ENCODE measurements at regions not wholly inside any gene's neighbourhood (a gene's known extent, or its start where the extent isn't known, plus 50 kb on each side); places are given as distances from the start of the nearest gene placed in this dataset.

DNA sequence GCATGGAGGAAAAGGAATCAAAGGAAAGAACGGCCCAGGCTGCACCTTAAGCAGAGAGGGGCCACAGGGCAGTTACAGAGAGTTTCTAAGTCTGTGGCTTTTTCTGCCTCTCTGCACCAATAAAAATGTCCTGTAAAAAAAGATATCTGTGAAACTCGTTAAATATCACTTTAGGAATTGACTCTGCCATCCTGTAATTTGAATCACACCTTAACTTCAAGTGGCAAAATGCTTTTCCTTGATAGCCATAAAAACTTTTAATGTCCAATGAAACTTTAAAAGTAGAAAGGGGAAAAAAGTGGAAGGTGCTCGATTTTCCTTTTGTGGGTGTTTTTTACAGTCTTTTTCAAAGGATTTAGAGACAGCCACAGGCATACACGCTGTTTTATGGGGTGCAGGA, 255.7 kb downstream of the ARRDC4 start:
- no peaks in the 10 kb centered on the region for H3K27me3 ChIP-seq (replicated peaks; ENCODE audit: control insufficient read depth, insufficient read depth, low read length)
- H3K4me1 ChIP-seq: no peaks in the 10 kb centered on the region
- H3K9me3 Mint-ChIP-seq (ENCODE audit: unreplicated experiment): no peaks in the 10 kb centered on the region
- DNase-seq: no peak
- H3K4me3 ChIP-seq (ENCODE audit: low read depth, low read length): no peak overlapping the region
- ChIA-PET CTCF (no interaction called here), POLR2A (no interaction called here)
- no peak overlapping the region for H3K4me3 Mint-ChIP-seq (ENCODE audit: unreplicated experiment)
- intact Hi-C loops (cut with micrococcal nuclease; ENCODE audit: unreplicated experiment): loop anchor here (10.0 kb wide), 1 partner anchor 69 kb away; no protein-coding TSS in a partner anchor
- H3K4me1 Mint-ChIP-seq (ENCODE audit: low read depth, unreplicated experiment): no peaks in the 10 kb centered on the region
- no peak overlapping the region for H3K27ac Mint-ChIP-seq (ENCODE audit: unreplicated experiment)
- TF ChIP-seq, protein P1, sequence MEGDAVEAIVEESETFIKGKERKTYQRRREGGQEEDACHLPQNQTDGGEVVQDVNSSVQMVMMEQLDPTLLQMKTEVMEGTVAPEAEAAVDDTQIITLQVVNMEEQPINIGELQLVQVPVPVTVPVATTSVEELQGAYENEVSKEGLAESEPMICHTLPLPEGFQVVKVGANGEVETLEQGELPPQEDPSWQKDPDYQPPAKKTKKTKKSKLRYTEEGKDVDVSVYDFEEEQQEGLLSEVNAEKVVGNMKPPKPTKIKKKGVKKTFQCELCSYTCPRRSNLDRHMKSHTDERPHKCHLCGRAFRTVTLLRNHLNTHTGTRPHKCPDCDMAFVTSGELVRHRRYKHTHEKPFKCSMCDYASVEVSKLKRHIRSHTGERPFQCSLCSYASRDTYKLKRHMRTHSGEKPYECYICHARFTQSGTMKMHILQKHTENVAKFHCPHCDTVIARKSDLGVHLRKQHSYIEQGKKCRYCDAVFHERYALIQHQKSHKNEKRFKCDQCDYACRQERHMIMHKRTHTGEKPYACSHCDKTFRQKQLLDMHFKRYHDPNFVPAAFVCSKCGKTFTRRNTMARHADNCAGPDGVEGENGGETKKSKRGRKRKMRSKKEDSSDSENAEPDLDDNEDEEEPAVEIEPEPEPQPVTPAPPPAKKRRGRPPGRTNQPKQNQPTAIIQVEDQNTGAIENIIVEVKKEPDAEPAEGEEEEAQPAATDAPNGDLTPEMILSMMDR (IDR thresholded peaks at IDR 0.05; ENCODE audit: insufficient read depth in 1 of 2, low read depth in 1 of 2, low read length in 1 of 2, severe bottlenecking in 1 of 2, unreplicated experiment in 1 of 2): no peak
- no peaks in the 10 kb centered on the region for H3K9me3 ChIP-seq
- no peaks in the 10 kb centered on the region for H3K36me3 ChIP-seq (ENCODE audit: control insufficient read depth, insufficient read depth, low read length)
- no peaks in the 10 kb centered on the region for H3K36me3 Mint-ChIP-seq (ENCODE audit: insufficient read depth, unreplicated experiment)
- H3K27me3 Mint-ChIP-seq (ENCODE audit: insufficient read depth, unreplicated experiment): peaks cover 7% of the 10 kb centered on the region
- BruUV-seq (replicated peaks): no TSS peak

DNA sequence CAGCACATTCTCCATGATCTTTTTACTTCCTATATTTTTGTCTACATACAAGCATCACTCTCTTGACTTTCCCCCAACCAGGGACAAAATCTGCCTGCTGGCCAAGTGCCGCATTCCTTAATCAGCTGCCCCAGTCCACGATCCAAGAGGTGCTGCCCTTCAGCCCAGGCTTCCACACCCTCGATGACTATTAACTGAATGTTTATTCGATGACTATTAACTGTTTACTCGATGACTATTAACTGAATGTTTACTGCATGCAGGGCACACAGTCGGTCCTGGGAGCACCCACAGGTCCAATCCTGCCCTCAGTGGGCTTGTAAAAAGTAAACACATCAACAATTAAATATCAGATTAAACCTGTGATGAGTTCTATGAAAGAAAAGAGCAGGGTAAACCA, 256.9 kb downstream of the ARRDC4 start:
- TF ChIP-seq, protein P1 (IDR thresholded peaks at IDR 0.05; ENCODE audit: insufficient read depth in 1 of 2, low read depth in 1 of 2, low read length in 1 of 2, severe bottlenecking in 1 of 2, unreplicated experiment in 1 of 2): no peak
- intact Hi-C loops (cut with micrococcal nuclease; ENCODE audit: unreplicated experiment): loop anchor here (10.0 kb wide), 1 partner anchor 67 kb away; no protein-coding TSS in a partner anchor
- POLR2A ChIA-PET: no interaction called here
- H3K4me1 Mint-ChIP-seq (ENCODE audit: low read depth, unreplicated experiment): no peaks in the 10 kb centered on the region
- no peak for DNase-seq
- Histone ChIP-seq H3K27me3 (replicated peaks; ENCODE audit: control insufficient read depth, insufficient read depth, low read length) (no peaks in the 10 kb centered on the region), H3K9me3 (no peaks in the 10 kb centered on the region), H3K4me3 (ENCODE audit: low read depth, low read length) (no peak overlapping the region), H3K4me1 (no peaks in the 10 kb centered on the region), H3K36me3 (ENCODE audit: control insufficient read depth, insufficient read depth, low read length) (no peaks in the 10 kb centered on the region)
- no TSS peak for BruUV-seq (replicated peaks)
- H3K27me3 Mint-ChIP-seq (ENCODE audit: insufficient read depth, unreplicated experiment): peaks cover 7% of the 10 kb centered on the region
- CTCF ChIA-PET: no interaction called here
- H3K4me3 Mint-ChIP-seq (ENCODE audit: unreplicated experiment): no peak overlapping the region
- H3K27ac Mint-ChIP-seq (ENCODE audit: unreplicated experiment): no peak overlapping the region
- no peaks in the 10 kb centered on the region for H3K9me3 Mint-ChIP-seq (ENCODE audit: unreplicated experiment)
- H3K36me3 Mint-ChIP-seq (ENCODE audit: insufficient read depth, unreplicated experiment): no peaks in the 10 kb centered on the region

DNA sequence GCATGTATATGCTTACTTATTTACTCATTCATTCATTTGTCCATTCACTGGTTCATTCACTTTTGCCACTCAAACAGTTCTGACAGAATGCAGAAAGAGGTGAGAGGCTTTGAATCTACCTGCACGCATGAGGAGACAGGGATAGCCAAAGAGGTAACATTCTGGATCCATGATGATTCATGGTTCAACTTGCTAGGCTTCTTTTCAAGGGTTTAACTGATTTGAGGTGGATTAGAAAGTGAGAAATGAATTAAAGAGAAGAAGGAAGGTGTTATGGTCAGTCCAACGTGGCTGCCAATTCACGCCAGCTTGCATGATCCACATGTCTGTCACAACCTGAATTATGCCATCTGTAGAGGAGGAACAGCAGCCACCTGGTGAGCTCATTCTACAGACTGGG, 260.6 kb downstream of the ARRDC4 start:
- POLR2A ChIA-PET: no interaction called here

More for the DNA sequence above, 260.6 kb downstream of the ARRDC4 start:
- H3K27me3 Mint-ChIP-seq (ENCODE audit: insufficient read depth, unreplicated experiment): peaks cover 4% of the 10 kb centered on the region
- no peaks in the 10 kb centered on the region for H3K4me1 ChIP-seq
- no peaks in the 10 kb centered on the region for H3K36me3 Mint-ChIP-seq (ENCODE audit: insufficient read depth, unreplicated experiment)
- intact Hi-C loops (cut with micrococcal nuclease; ENCODE audit: unreplicated experiment): no loop called here
- CTCF ChIA-PET: no interaction called here
- BruUV-seq (replicated peaks): no TSS peak
- no peak for DNase-seq
- H3K27ac Mint-ChIP-seq (ENCODE audit: unreplicated experiment): no peak overlapping the region
- H3K4me3 Mint-ChIP-seq (ENCODE audit: unreplicated experiment): no peak overlapping the region
- H3K36me3 ChIP-seq (ENCODE audit: control insufficient read depth, insufficient read depth, low read length): no peaks in the 10 kb centered on the region
- no peaks in the 10 kb centered on the region for H3K9me3 ChIP-seq
- H3K9me3 Mint-ChIP-seq (ENCODE audit: unreplicated experiment): no peaks in the 10 kb centered on the region
- TF ChIP-seq, protein P1 (IDR thresholded peaks at IDR 0.05; ENCODE audit: insufficient read depth in 1 of 2, low read depth in 1 of 2, low read length in 1 of 2, severe bottlenecking in 1 of 2, unreplicated experiment in 1 of 2): no peak
- no peaks in the 10 kb centered on the region for H3K4me1 Mint-ChIP-seq (ENCODE audit: low read depth, unreplicated experiment)
- no peaks in the 10 kb centered on the region; the same call in 1 of the 2 replicates for H3K27me3 ChIP-seq (replicated peaks; ENCODE audit: control insufficient read depth, insufficient read depth, low read length)
- H3K4me3 ChIP-seq (ENCODE audit: low read depth, low read length): no peak overlapping the region

Data from Caco-2 (cell line).